ENCODE measurements at regions not wholly inside any gene's neighbourhood (a gene's known extent, or its start where the extent isn't known, plus 50 kb on each side); places are given as distances from the start of the nearest gene placed in this dataset.
A peak's percentile ranks its signal among the peaks of the same experiment; 100 is the strongest.
"Not testable (repeated sequence)": the region's sequence is repeated elsewhere in the genome, so short reads cannot be mapped to it uniquely, and the experiment has no call there.

DNA sequence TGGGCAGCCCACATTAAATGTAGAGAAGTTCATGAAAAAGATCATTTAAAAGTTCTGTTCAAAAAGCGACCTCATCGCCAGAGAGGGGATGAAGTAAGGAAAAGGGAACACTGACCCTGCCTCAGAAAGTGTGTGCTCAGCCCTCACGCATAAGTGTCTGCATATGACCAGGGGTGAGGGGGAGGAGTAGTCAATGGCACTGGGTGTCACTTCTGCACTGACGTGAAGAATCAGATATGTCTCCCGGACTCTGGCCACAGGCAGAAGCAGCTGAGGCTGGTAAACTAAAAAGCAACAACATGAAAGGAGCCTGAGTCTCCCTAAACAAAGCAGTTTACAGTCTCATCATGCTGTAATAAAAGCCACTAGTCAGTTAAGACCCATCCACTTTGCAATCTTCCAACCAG, 168.5 kb downstream of the AVL9 start:
- H3K4me3 ChIP-seq; H3K27ac ChIP-seq; H3K27me3 ChIP-seq; DNase-seq; H3K9me3 ChIP-seq; ATAC-seq; FAIRE-seq; H3K36me3 ChIP-seq; intact Hi-C loops (cut with DNase I); H3K4me1 ChIP-seq: not testable (repeated sequence)
- 91 to 96% methylated on average over 5 of the region's 5 CpGs for WGBS, 2 donors

DNA sequence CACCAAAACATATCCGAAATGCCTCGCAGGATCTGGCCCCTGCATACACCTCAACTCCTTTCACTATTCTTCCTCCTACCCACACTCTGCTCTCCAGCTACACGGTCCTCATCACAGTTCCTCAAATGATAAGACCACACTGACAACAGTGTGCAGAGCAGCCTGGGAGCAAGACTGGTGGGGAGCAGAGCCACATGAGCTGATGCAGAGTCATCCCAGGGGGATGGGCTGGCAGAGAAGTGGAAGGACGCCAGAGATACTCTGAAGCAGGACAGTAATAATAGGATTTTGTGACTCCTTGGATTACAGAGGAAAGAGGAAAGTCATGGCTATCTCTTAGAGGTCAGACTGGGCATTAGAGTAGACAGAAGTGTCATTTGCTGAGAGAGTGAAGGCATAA, 167.2 kb downstream of the AVL9 start:
- FAIRE-seq; H3K36me3 ChIP-seq; H3K27me3 ChIP-seq; DNase-seq; intact Hi-C loops (cut with DNase I); H3K27ac ChIP-seq; H3K4me3 ChIP-seq; H3K4me1 ChIP-seq; H3K9me3 ChIP-seq: not testable (repeated sequence)
- ATAC-seq: peak in 1 of 4 donors; percentile 34
- 83 to 89% methylated on average over 2 to 4 of the region's 4 CpGs for WGBS, 2 donors

GRCh38 chr7:32661929-32662328, 166.6 kb downstream of the AVL9 start:
- FAIRE-seq (no peak), ATAC-seq (no peak)

DNA sequence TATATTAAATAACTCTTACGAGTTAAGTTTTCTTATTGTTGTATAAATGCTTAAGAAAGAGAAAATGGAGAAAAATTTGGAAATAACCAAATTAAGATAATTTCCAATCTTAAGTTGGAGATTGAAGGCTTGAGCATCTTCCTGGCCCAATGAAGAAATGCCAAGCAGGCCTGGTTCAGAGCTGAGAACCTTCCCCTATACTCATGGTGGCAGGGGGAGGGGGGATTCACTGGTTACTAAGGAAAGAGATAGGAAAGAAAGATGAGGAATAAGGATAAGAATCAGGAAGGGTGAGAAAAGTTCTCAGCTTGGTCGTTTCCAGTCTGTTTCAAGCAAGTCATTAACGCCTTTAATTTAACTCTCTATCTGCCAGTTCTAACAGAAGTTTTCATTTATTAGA, 166.2 kb downstream of the AVL9 start:
- H3K36me3 ChIP-seq: no peaks in the 10 kb centered on the region
- no peak for DNase-seq
- 62 to 67% methylated on average over 3 of the region's 3 CpGs for WGBS, 2 donors
- H3K27me3 ChIP-seq: no peaks in the 10 kb centered on the region
- no peaks in the 10 kb centered on the region for H3K4me1 ChIP-seq
- TF ChIP-seq, protein P1, sequence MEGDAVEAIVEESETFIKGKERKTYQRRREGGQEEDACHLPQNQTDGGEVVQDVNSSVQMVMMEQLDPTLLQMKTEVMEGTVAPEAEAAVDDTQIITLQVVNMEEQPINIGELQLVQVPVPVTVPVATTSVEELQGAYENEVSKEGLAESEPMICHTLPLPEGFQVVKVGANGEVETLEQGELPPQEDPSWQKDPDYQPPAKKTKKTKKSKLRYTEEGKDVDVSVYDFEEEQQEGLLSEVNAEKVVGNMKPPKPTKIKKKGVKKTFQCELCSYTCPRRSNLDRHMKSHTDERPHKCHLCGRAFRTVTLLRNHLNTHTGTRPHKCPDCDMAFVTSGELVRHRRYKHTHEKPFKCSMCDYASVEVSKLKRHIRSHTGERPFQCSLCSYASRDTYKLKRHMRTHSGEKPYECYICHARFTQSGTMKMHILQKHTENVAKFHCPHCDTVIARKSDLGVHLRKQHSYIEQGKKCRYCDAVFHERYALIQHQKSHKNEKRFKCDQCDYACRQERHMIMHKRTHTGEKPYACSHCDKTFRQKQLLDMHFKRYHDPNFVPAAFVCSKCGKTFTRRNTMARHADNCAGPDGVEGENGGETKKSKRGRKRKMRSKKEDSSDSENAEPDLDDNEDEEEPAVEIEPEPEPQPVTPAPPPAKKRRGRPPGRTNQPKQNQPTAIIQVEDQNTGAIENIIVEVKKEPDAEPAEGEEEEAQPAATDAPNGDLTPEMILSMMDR (IDR thresholded peaks at IDR 0.05): no peak
- no peak overlapping the region for H3K4me3 ChIP-seq
- H3K27ac ChIP-seq: no peak overlapping the region
- H3K9me3 ChIP-seq: no peaks in the 10 kb centered on the region
- intact Hi-C loops (cut with DNase I): no loop called here
- no peak for ATAC-seq
- FAIRE-seq: no peak

More at GRCh38 chr7:32661929-32662328, 166.6 kb downstream of the AVL9 start:
- no peak overlapping the region for H3K27ac ChIP-seq
- no peak overlapping the region for H3K4me3 ChIP-seq
- intact Hi-C loops (cut with DNase I): no loop called here
- no peaks in the 10 kb centered on the region for H3K27me3 ChIP-seq
- TF ChIP-seq, protein P1 (IDR thresholded peaks at IDR 0.05): no peak
- H3K9me3 ChIP-seq: no peaks in the 10 kb centered on the region
- no peaks in the 10 kb centered on the region for H3K36me3 ChIP-seq
- 100% methylated on average over 1 of the region's 1 CpG for WGBS, 2 donors
- no peak for DNase-seq
- no peaks in the 10 kb centered on the region for H3K4me1 ChIP-seq

DNA sequence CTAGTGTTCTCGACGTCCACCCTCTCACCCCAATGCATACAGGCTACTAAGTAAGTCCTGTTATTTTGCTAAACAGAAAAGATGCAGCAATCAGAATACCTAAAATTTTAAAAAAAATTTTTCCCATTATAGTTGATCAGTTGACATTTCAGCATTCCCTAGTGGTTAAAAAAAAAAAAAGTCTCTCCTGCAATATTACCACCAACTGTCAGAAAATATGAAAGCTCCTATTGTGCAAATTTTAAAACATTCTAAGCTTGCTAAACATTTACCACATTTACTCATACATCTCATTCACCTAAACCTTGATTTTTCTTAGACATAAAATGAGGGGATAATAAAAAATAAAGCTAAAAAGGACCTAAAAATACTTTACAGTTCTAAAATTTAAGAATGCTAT, 165.6 kb downstream of the AVL9 start:
- DNase-seq (no peak), FAIRE-seq (no peak), ATAC-seq (no peak)
- intact Hi-C loops (cut with DNase I): no loop called here
- Histone ChIP-seq H3K27ac (no peak overlapping the region), H3K27me3 (no peaks in the 10 kb centered on the region), H3K4me1 (no peaks in the 10 kb centered on the region), H3K9me3 (no peaks in the 10 kb centered on the region), H3K36me3 (no peaks in the 10 kb centered on the region), H3K4me3 (no peak overlapping the region)
- WGBS, 2 donors: 72 to 88% methylated on average over 2 of the region's 2 CpGs
- TF ChIP-seq, protein P1 (IDR thresholded peaks at IDR 0.05): no peak

- Histone ChIP-seq H3K4me3 (no peak overlapping the region), H3K9me3 (no peaks in the 10 kb centered on the region), H3K4me1 (no peaks in the 10 kb centered on the region), H3K36me3 (no peaks in the 10 kb centered on the region), H3K27ac (no peak overlapping the region), H3K27me3 (no peaks in the 10 kb centered on the region)
- 95 to 96% methylated on average over 9 of the region's 9 CpGs for WGBS, 2 donors
- intact Hi-C loops (cut with DNase I): no loop called here
- FAIRE-seq (no peak), DNase-seq (no peak), ATAC-seq (no peak)
- TF ChIP-seq, protein P1 (IDR thresholded peaks at IDR 0.05): no peak
Observed at GRCh38 chr7:32659853-32660252, 164.6 kb downstream of the AVL9 start.
